ENCODE measurements at regions not wholly inside any gene's neighbourhood (a gene's known extent, or its start where the extent isn't known, plus 50 kb on each side); places are given as distances from the start of the nearest gene placed in this dataset.
A peak's percentile ranks its signal among the peaks of the same experiment; 100 is the strongest.

DNA sequence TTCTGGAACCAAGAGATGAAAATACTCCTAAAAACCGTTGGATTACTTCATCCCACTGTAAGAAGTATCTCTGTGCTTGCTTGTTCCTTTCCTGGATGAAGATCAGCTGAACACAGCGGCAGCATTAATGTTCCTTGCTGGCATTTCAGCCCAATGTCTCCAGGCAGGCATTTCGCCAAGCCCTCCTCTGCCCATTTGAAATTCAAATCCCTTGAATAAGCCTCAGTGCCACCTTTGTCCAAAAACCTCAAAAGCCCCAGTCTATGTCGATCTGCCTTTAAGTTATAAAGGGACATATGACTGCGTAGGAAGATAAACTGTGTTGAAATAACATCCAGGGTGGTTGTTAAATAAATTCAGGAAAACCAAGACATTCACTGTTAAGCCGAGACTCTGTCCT, 156.8 kb upstream of the PDZRN3 start:
- no peak for DNase-seq

DNA sequence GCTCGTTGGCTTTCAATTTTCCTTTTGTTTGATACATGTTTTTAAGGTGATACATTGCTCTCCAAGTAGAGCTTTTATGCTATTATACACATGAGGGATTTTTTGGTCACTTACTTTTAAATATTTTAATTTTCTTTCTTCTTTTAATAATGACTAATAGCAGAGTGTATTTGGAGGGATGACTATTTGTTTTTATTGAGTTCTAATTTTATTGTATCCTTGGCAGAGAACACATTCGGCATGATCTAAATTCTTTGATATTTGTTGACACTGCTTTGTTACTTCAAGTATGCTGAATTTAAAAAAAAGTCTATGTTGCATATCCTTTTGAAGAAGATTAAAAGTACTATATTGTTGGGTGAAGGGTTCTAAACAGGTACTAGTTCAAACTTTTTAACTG, 149.9 kb upstream of the PDZRN3 start:
- no peak for DNase-seq

DNA sequence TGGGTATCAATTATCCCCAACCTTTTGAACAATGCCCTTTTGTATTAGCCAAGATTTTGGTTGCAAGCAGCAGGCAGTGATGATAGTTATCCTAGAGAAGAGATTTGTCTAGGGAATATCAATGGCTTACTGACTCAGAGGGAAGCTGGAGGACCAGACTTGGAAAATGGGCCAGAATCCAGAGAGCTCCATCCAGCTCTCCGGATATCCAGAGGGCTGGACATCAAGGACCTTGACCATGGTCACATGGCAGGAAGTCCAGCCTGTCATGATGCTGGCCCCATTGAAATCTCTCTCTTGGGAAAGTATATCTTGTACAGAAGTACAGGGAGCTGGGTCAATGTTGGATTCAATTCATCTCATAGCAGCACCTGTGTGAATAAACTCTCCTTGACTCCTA, 148.5 kb upstream of the PDZRN3 start:
- no peak for DNase-seq

DNA sequence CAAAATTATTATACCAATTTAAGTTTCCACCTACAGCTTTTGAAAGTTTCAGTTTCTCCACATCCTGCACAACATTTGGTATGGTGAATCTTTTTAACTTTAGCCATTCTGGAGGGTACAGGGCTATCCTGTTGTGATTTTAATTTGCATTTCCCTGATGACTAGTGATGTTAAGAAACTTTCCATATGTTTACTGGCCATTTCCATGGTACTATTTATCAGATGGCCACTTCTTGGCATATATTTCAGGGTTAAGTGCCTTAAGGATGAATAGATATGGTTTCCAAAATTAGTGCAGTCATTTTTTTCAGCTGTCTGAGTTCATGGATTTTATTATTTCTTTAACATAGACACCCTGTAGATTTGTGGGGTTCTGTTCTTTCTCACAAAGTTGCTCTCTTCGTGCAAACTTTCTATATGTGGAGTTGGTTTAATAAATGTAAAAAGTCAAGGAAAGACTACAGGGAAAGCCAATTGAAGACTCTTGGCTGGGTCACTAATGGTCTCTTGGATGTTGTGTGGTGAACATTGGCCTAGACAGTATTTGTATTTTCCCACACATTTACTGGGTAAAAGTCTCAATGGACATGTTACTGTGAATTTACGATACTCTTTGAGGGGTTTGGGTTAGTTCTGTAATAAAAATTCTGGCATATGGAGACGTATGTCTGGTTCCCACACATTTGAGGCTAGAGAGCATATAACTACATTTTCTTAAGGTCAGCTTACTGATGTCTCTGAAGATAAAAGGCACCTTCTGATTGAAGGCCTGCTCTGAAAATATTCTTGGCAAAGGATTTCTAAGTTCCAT, 147.5 kb upstream of the PDZRN3 start:
- DNase-seq, result no peak

DNA sequence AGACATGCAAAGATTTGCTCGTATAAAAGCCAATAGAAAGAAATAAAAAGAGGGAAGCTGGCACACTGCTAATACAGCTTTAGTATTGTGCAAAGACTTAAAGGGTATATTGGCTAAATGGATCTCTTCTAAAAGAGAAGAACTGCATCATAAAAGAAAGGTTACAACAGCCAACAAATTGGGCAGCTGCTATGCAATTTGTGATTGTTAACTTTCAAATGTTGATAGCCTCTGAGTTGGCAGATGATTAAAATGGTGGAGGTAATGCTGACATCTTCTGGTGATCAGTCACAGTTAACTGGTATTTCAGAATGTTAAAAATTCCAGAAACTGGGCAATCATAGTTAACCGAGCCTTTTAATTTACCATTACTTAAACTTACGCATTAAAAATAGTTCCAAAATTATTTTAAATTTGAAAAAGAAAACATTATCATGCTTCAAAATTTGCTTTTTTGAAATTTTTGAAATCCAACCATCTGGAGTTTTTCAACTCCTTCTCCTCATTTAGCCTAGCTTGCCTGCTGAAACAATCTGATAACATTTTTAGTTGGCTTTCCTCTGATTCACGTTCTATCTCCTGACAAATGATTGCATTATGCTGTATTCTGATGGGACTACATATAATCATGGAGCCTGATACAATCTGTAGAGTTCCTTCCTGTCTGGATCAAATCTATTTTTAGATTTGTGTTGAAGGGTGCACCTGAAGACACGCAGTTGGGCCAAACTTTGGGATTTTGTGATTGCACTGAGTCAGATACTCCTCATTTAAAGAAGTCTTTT, 144.0 kb upstream of the PDZRN3 start:
- no peak for DNase-seq

DNA sequence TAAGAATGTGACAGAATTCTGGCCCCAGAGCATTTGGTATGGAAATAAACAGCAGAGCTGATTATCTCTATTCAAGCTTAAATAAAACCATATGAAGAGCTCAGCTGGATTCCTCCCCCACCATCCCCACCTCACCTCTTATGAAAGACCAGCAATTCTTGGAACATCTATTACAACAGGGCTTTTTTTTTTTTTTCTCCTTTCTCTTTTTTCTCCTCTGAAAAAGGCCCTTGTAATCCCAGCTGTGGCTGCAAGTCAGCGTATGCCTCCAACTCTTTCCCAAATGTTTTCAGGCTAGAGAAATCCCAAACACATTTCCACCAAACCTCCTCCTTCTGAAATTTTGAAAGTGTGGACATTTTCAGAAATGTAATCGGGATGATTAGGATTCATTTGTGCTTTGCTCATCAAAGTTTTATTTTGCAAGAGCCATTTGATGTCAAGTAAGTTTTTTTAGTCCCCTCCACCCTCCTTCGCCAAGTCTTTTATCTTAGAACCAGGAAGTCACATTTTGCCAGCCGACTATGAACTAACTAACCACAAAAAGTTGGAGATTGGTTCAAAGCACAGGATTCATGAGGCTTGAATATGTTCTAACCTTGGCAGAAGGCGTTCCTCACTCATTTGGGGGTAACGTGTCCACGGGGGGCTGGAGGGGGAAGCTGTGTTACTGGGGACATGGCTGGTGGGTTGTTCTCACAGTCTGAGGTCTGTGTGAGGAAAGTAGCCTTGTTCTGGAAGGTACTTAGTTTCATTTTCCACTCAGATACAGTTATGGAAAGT, 142.0 kb upstream of the PDZRN3 start:
- peak; percentile 48 for DNase-seq

DNA sequence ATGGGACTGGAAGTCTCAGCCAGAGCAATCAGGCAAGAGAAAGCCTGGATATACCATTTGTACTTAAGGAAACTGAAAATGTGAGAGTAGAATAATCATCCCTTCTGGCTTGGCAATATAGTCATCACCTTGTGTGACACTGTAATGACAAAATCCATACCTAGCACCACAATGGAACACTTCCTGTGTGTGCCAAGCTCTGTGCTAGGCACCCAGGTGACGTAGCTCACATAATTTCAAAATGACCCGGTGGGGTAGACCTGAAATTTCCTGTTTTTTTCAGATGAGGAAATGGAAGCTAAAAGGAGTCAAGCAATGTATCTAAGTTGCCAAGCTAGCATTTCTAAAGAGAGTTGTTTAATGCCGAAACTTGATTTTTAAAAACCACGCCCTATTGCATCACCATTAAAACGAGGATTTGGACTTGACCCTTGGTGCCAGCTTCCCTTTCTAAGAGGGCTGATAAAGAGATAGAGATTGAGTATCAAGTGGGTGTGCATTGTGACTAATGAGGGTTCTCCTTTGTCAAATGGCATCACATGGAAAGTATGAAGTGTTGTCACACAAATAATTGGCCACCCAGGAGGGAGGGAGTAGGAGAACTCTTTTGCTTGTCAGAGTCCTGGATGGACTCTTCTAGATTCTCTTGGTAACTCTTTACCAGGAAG, 141.3 kb upstream of the PDZRN3 start:
- peak; percentile 44 for DNase-seq

DNA sequence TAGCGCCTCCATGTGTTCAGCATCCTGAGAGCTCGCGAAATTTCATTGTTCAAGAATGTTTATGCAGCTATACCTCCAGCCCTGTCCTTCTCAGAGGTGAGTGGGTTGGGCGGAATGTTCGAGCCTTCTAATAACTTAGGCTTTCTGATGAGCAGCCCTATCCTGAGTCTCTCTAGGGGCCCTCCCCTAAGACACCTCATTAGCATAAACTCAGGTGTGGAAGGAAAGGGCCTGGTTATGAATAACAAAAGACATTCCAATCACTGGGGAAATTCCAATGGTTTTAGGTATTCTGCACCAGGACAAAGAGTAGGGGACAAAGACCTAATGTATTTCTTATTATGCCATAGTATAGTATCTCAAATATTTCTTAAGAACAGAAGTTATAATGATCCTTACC, 138.1 kb upstream of the PDZRN3 start:
- DNase-seq, result no peak

DNA sequence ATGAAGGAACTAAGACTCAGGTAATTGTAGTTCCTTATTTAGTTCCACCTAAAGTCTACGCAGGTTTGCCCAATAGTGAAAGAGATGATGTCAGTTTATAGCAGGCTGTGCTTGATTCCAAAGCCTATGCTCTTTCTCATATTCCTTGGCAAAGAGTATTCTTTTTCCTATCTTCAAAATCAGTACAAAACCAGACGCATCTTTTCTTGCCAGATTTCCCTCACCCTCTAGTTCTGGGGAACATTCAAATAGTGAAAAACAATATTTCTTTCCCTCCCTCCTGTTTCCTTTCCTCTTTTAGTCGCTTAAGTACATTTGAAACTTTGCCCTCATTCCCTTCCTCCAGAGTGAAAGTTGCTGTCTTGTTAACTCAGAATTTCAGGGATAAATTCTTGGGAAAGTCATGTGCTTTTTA, 134.6 kb upstream of the PDZRN3 start:
- no peak for DNase-seq

DNA sequence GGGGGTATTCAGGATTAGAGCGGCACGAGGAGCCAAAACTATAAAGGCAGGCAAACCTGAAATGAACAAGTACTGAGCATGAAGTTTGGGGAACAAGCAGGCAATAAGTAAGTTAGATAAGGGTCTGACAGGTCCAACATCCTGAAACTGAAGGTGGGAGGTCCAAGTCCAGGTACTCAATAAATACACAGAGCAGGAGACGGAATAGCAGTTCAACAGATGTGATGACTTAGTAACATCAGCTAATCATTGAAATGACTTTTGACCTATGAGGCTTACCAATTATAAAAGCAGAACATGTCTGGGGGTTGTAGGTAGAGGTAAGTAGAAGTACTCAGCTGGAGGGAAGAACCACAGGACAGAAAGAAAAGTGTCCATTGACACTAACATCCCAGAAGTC, 132.8 kb upstream of the PDZRN3 start:
- no peak for DNase-seq

DNA sequence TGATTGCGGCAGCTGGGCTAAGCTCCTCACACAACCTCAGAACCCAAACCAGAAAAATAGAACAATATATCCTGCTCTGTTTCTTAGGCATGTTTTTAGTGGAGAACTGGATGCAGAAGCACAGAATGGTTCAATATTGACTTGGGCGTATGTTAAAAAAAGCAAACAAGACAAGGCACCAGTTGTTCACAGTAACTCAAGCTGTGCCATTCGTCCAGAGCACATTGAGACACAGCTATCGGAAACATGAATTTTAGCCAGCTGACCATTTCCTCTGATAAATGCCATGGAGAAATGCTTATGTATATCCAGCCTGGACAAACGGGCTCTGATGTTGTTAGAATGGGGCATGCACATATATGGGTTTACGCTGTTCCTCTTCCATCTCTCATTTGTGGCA, 129.2 kb upstream of the PDZRN3 start:
- no peak for DNase-seq

DNA sequence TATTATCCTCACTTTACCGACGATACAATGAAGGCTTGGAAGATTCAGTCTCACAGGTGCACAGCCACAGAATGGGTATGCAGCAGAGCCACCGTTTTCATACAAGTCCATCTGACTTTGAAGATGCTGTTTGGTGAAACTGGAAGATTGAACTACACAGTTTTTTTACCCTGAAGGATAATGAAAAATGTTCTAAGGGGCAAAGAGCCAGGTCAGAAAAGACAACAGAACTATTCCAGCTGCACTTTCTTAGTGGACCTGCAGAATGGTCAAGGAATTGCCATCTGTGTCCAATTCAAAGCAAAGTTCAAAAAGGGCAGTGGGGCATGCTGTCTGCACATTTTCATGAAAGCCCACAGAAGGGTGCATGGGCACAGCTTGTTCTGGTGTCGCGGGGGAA, 127.6 kb upstream of the PDZRN3 start:
- DNase-seq, result no peak

DNA sequence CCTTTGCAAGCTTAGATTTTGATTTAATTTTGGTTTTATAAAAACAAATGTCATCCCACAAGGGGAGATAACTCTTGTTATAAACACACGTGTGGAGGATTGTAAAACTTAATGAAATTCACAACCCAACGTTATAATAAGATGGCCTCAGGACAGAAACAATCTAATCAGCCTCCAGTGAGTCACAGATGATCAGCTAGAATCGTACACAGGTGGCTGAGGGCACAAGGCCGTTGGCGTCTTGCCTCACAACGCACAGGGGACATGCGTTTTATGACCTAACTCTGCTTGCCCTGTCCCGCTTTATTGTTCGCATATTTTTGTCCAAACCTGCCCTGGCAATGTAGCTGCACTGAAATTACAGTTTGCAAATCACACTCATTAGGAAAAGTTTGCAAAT, 121.9 kb upstream of the PDZRN3 start:
- DNase-seq, result no peak

DNA sequence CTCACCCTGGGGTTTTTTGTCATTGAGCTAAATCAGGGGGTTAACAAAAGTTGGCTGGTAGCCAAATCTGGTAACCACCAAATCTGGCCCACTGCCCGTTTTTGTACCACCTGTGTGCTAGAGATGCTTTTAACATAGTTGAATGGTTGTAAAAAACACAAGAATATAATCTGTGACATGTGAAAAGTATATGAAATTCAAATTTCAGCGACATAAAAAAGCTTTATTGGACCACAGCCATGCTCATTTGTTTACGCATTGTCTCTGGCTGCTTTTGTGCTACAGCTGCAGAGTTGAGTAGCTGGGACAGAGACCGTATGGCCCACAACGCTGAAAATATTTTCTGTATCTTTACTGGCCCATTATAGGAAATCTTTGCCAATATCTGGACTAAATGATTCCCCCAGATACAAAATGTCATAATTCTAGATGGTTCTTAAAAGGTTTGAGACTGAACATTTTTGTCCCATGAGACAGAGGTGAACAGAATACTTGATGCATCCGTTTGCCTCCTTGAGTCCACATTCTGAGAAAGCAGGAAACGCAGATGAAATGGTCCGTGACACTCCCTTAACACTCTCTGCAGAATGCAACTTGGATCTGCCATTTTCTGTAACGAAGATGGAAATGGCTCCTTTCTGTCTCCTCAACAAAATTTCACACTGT, 120.9 kb upstream of the PDZRN3 start:
- no peak for DNase-seq

DNA sequence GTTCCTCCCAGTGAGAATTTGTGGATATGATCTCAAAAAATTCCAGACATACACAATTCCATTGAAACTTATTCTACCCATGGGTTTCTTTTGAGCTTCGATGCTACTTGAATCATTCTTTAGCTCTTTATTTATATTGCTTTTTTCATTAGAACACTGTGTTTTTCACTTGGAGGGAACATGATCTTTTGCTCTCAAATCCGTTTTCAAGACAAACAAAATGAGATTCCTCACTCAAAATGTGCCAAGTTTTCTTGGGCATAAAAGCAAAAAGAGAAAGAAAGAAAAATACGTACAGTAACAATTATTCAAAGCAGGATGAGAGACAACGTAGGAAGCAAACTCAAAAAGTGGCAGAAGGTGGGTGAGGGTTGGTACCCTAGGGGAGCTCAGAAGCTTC, 118.8 kb upstream of the PDZRN3 start:
- DNase-seq, result no peak

DNA sequence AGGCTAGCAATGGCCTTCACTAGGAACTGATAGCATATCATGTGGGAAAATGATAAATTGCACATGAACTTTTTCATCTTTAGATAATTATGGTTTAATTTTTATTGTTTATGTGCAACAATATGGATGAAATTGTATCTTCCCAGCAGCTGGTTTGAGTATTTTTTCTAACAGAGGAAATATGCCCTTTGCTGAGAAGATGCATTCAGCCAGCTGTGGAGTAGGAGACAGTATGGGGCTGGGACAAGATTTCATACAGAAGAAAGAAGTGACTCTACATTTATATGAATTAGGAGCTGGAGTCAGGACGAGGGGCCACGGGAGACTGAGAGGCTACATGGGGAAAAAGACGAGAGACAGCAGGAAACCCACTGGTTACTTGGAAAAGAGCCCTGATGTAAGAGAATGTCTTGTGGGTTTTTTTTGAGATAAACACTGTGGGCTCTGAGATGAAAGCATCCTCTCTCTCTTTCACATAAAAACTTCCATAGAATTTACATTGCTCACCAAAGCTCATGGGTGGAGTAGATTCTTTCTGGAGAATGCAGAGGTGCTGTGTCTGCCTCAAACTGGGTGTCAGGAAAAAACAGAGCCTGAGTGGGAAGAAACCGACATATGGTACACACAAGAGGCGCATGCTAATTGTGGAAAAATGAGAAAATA, 115.2 kb upstream of the PDZRN3 start:
- no peak for DNase-seq

DNA sequence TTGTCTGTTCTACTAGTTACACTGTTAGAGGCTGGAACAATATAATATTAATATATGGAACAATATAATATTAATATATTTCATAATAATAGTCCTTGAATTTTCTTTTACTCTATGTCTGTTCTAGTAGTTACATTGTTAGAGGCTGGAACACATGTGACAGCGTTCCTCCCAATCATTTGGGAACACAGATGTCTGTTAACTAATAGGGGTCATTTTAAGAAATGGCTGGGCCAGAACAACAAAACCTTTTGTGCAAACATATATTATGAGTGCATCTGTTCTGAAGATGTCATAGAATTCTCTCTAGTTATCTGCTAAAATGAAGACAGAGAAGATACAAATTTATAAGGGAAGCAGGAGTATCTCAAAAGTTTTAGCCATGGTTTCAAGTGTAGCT, 114.0 kb upstream of the PDZRN3 start:
- DNase-seq, result no peak

DNA sequence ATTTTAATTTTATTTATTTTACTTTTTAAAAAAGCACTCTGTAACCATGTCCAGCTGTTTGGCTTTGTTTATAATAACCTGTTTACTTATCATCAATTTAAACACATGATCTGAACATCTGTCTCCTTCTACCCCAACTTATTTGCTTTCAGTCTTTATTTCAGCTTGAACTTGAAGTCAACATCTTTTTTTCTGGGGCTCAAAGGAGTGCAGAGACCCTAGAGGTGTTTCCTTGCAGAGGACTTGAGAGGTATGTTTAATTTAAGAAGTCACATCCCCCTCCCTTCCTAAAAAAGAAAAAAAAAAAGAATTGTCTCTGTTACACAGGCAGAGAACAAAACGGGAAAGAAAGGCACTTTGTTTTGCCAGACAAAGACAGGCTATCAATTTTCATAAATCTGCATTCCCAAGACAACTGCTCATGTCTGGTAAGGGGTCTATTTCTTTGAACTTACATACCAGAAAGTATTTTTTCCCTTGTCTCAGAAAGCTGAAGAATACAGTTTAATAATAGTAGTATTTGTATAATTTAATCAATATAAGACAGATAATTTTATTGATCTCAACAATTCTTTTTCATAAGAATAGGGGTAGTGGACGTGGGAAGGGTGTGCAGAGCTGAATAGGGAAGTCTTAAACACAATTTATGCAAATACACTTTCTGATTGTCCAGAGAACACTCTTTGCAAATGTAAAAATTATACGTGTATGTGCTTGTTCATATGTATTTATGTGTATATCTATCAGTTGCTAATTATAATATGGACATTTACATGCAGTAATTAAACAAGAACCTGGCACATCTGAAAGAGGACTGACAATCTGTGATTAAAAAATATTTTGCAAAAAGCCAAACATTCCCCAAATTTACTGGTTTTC, 109.7 kb upstream of the PDZRN3 start:
- peak; percentile 34 for DNase-seq

DNA sequence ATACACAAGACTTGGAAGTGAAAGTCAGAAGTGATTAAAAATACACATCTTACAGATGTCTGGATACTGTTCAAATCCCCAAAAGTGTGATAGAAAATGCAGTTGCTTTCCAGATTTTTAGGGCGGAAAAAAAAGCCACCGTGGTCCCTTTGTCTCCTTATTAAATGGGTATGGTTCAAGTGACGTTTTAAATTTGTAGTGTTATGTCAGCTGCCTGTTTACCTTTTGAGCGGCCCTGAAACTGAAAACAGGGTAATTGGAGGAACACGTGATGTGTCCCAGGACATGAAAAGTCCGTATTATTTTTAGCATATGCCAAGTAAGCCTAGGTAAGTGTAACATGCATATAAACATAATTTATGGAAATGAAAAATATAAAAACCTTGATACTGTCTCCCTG, 109.0 kb upstream of the PDZRN3 start:
- DNase-seq, result no peak

DNA sequence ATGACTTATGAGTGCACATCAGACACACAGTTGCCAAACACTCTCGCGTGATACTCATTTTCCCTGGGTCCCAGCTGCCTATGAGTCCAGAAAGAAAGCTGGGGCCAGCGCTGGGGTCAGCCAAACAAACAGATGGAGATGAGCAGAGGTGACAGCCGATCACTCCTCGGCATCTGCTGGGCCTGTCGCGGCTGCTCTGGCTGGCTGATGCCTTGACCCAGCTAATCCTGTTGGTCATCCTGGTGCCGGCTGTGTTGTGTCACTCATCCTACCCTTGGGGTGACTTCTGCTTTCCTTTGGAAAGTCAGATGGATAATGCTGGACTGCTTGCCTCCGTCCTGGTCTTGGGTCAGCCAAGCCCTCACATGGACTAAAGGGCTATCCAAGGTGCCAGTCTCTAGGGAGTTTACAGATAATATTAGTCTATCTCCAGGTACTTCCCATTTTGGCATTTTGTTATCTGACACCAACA, 105.3 kb upstream of the PDZRN3 start:
- DNase-seq, result peak; percentile 61

DNA sequence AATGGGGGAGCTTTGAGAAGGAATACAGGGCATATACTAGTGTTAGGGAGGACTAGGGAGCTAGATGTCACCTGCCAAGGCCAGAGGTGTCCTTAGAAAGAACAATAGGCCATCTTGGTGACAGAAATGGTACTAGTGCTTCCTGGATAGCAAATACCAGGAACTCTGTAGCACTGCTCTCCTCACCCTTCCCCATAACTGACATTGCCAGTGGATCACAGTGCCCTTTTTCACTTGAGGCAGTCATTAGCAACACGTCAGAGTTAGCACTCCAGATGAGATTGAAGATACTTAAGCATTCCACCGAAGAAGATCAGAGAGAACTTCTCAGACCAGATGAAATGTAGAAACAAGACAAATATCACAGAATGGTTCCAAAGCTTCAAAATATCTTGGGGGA, 103.1 kb upstream of the PDZRN3 start:
- DNase-seq, result no peak
